Activated CD4-positive, alpha-beta T cell treated with anti-CD3 and anti-CD28 coated beads, Interleukin-2, amount 50 U/mL, for 48 hours (primary cell): ENCODE measurements at regions not wholly inside any gene's neighbourhood (a gene's known extent, or its start where the extent isn't known, plus 50 kb on each side); places are given as distances from the start of the nearest gene placed in this dataset.
A peak's percentile ranks its signal among the peaks of the same experiment; 100 is the strongest.

Experiments used
- DNase-seq, 2 experiments: peaks; one replicate each; pipeline ENCODE4 v3.0.0-alpha.2; 2020

DNA sequence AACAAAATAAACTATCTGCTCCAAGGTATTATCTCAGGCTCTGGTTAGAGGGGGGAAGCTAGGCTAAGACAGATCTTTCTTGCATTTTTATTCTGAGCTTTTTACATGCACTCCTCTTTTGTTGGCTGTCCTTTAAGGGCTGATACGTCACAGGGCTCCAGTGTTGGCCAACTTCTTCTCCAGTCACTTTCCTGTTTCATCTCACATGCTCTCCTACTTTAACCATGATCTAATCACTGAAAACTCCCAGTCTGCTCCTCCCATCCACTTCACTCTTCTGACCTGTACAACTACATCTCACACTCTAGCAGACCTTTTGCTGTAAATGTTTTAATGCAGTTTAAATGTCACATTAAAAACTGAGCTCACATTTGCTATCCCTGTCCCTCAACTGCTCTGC, 510.0 kb upstream of the KLF12 start:
- no peak for DNase-seq

DNA sequence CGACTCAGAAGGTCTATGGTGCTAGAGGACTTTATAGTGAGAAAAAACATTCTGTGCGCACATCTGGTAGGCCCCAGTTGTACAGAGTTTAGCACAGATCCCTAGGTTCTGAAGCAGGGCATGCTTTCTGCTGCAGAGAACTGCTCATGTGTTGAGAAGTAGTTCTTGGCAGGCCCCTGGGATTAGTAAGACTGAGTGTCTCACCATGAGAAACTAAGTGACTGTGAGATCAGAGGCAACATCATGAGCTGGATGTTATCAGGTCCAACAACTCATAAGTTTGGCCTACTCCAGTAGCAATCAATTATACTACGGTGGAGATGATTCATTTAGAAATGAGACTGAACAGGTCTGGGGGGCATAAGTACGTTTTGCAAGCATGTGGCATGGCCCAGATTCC, 507.4 kb upstream of the KLF12 start:
- no peak for DNase-seq

DNA sequence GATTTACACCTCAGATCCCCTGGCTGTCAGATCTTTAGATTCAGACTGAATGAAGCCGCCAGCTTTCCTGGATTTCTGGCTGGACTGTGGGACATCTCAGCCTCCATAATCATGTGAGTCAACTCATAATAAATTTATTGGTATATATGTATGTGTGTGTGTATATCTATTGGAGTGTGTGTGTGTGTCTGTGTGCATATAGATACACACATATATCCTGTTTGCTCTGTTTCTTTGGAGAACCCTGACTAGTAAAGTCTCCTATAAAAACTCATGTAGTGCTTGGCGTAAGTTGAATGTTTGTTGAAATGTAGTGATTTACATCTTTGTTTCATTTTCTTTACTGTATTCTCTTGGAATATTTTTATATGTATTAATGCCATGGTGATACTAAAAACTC, 499.5 kb upstream of the KLF12 start:
- DNase-seq: no peak

DNA sequence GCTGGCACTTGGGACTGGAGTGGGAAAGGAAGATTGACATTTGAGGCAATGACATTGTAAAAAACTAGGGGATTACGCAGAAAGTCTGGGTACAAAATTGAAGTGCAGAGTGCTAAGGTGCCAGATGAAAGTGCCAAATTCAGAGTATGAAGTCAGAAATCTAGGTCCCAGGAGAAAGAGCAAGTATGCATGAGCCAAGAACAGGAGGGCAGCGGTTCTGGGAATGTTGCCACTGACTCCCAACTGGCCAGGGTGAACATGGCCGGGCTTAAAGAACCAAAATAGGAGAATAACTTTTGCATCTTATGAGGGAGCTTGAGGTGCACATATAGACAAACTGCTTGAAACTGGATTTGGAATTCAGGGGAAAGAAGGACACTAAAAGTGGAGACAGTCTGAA, 495.8 kb upstream of the KLF12 start:
- no peak for DNase-seq

DNA sequence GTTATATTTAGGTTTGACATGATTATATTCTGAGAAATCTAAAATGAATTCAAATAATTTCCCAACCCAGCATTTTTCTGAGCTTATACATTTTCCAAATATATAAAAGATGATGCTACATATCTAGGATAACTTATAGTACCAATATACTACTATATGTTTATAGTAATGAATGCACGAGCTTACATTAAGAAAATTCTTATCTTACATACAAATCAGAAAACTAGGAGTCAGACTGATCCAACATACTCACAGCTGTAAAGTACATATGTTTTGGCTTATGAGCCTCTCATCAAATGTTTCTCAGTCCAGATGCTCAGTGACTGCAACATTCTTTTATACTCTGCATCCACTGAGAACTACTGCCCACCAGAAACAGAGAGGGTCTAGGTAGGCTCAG, 491.3 kb upstream of the KLF12 start:
- no peak for DNase-seq

DNA sequence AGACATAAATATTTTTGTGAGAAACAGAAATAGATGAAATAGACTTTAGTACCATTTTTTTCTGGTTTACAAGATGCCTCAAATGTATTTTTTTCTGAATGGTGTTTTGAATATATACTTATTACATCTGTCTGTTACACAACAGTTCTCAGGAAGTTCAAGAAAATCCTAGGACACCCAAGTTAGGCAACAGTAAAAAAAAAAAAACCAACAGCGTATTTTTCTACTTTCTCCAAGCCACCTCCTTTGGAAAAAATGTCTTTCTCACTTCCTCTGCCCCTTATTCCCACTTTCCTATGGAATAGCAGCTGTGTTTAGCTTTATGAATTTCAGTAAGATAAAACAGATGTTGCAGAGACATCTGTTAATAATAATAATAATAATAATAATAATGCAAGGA, 489.6 kb upstream of the KLF12 start:
- DNase-seq: no peak

DNA sequence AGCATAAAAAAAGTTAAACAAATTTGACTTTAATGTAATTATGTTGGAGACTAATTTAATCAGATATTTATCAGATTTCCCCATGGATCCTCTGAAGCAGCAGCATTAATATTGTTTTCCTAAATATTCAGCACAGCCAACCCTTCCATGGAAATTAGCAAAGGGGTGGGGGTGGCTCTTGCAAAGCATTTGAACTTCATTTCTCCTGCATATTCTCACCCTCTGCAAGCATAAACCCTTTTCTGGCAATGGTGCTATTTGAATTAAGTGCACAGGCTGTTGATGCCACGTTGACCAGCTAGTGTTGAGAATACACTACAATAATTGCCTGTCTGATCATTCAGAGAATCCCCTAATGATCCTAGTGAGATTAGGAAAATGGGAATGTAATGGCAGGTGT, 488.1 kb upstream of the KLF12 start:
- DNase-seq: no peak

DNA sequence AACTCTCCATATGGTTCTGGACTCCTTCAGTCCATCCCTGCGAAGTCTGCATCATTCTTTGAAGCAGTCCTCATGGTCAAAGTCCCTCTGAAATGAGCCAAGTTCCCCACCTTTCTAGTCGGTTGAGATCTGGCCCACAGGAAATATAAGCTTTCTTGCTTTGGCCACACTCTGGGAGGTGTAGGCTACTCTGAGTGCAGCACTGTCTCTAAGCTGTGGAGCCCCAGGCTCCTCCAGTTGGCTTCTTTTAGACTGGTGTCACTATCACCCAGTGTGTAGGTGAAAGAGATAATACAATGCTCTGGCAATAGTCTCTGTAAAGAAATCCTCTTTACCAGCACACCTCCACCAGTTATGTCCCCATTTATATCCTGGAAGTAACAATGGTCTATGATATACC, 486.5 kb upstream of the KLF12 start:
- DNase-seq: no peak

DNA sequence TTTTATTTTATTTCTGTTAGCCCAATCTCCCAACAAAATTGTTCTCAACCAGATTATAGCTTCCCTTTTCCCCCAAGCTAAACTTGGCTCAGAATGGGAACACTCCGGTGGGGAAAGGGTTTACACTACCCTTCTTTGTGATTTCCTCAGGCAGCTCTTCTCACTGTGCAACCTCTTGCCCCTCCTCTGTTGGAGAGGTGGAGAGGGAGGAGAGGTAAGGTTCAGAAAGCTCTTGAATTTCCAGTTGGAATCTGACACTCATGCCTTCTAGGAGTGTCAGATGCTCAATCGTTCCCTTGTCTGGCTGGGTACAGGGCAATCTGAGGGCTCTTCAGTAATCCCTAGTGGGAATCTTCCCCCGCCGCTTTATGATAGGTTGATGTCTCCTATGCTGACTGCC, 486.1 kb upstream of the KLF12 start:
- no peak for DNase-seq

DNA sequence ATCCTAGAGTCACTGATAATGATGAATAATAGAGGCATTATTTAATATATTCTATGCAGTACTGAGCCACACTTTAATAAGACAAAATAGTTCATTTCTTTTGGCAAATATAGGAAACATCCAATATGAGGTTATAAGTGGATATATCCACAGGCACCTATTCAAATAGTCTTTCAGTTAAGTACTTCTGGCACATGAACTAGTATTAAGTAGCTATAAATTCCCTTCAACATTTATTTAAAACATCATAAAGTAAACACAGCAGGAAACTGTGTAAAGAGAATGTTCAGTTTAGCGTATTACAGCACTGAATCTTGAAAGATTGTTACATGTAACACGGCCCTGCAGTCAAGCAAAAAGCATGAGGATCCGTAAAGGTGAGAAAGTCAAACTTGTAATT, 463.3 kb upstream of the KLF12 start:
- DNase-seq: no peak

DNA sequence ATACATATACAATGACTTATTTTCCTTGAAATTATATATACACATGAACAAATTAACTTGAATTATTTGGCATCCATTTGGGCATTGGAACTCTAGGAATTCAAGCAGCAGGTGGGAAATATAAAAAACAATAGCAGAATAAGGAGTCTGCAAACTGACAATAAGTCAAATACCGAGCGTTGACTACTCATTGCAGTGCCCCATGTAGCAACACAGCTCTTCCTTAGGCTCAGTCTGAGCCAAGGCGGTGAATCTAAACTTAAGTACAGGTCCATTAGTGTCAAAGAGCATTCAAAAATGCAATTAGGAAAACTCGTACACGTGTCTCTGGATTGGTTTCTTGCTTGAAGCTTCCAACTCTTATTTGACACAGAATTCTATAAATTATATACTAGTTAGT, 462.5 kb upstream of the KLF12 start:
- no peak for DNase-seq

DNA sequence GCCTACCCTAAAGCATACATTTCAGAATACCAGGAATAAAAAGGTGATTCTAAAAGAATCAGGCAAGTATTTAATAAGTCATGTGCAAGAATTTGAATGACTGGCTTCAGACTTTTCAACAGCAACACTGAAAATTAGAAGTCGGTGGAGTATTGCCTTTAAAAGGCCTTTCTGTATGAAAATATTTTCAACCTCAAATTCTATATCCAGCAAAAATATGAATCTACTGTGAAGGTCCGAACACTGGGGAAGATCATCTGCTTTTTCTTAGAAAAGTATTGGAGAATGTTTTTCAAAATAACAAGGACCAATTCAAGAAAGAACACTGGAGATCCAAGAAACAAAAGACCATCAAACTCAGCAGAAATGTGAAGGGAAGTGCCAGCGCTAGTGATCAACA, 459.5 kb upstream of the KLF12 start:
- DNase-seq: no peak

DNA sequence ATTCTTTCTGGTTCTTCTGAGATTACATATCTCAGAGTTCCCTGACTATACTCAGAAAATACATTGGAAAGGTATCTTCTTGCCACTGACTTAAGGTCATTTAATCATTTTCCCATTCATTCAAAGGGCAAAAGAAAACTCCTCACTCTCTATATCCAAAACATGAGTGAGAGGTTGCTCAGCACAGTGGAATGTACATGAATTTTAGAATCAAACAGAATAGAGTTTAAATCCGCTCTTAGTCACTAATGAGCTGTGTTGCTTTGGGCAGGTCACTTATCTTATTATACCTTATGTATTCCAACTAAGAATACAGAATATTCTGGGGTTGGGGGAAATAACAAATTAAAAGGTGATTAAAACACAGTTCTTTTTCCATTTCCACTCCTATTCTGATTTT, 452.6 kb upstream of the KLF12 start:
- no peak for DNase-seq

DNA sequence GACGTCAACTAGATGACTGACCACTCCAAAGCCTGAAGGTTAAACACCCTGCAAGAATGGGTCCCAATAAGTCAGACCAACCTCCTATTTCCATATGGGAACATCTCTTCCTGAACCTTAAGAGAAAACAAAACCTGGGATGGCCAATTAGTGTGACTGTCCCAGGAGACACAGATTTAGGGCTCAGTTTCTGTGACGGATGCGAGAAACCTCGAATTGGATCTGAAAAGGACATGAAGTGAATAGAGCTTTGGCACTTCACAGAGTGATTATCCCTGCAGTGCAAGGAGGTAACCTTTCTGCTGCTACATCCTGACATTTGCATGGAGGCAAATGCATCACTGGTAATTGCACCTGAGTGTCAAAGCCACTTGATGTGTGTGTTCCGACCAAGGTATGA, 442.2 kb upstream of the KLF12 start:
- DNase-seq: no peak

DNA sequence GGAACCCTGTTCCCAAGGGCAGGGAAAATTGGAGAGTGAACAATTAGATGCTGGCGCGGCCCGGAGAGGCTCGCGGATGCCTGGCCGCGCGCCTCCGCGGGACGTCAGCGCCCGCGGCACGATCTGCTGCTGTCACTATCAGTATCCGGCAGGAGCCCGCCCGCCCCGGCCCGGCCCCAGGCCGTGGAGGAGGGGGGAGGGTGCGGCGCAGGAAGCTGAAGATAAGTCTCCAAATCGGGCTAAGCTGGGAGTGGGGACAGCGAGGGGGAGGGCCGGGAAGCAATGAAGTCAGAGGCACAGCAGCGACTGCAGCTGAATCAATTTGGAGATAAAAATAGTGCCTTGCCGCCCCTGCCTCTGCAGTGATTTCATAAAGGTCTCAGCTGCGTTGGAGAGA, 441.5 kb upstream of the KLF12 start:
- DNase-seq: peak; percentile 46 to 62

DNA sequence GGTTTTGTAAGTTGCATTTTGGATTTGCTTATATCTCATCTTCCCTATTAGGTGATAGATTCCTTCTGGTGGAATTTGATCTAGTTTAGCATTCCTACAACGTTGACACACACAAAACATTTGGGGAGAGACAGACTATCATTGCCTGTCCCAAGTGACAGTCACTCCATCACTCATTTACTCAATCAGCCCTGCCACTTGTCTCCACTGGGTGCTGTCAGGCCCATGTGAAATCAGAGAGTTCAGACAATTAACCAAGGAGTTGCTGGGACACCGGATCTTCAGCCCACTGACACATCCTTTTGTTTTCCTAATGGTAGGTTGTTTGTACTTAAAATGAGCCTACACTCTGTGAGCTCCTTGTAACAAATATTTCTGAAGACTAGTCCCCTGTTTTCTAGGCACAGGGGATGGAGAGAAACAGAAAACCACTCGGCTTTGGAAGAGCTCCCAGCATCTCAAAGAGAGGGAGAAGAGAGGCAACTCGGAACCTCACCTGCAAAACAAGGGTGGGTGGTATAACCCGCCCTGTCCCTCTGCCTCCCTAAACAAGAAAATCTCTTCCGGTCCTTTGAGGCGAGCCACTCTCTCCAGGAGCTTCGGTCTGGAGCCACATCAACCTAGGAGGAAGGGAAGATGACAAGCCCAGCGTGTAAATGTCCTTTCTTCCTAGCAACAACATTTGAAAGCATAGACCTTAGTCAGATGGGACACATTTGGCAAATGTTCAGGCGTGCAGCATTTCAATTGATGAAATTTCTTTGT, 440.9 kb upstream of the KLF12 start:
- no peak for DNase-seq

DNA sequence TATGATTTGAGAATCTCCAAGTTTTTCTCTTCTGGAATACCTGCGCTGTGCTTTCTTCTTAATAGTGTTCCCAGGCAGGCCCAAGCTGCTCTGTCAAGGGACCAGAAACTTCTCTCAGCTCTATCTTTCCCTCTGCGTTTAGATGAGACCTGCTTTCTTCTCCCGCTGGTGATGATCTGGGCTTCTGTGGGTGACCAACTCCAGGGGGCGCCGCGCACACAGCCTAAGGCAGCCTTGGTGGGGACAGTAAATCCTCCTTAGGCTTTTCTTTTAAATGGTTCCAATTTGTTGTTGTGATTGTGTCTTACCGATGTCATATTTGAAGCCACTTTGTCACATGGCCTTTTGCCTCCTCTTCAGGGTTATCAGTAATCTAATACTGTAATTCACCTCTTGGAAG, 439.4 kb upstream of the KLF12 start:
- DNase-seq: peak; percentile 16 to 27

DNA sequence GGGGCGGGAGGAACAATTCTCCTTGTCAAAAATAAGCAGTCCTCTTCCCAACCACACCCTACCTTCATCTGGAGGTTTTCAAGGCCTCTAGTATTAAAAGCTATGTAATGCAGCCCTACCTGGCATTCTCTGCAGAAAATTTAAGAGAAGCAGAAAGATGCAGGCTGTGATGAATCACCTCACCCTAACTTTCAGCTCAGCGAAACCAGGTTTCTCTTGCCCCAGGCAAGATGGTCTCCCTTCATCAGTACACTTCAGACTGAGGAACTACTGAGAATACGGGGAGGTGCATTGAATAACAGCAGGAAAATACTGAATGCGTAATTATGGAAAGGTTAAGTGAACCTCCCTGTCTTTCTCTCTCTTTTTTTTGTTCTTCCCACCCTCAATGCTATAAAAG, 437.6 kb upstream of the KLF12 start:
- no peak for DNase-seq

DNA sequence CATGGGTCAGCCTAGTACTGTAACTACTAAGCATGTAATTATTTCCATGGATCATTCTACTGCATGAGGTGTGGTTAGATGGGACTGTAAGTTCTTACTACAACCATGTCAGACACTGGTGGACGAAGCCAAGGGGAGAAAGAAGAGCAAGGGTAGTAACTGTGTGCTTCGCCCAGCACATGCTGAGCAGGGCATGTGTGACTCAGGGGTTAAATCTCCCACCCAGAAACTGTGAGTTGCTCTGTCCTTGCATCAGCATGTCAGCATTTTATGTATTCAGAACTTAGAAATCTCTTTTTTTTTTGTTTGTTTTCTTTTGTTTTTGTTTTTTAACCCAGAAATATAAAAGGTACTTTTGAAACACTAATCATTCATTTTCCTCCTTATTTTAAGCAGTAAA, 436.6 kb upstream of the KLF12 start:
- DNase-seq: no peak

DNA sequence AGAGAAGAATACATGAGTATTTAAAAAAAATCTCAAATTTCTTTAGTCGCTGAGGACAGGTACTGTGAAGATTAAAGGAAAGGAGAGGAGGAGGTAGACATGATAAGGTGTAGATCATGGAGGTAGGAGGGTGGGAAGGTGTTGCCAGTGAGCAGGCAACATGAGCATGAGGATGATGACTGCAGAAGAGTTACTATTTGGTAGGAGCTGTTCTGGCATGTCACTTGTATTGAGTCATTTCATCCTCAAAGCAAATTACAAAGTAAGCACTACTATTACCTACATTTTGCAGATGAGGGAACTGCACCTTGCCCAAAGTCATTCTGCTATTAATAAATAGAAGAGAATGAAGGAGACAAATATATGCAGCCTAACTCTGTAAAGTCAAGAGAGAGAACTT, 435.8 kb upstream of the KLF12 start:
- DNase-seq: no peak

DNA sequence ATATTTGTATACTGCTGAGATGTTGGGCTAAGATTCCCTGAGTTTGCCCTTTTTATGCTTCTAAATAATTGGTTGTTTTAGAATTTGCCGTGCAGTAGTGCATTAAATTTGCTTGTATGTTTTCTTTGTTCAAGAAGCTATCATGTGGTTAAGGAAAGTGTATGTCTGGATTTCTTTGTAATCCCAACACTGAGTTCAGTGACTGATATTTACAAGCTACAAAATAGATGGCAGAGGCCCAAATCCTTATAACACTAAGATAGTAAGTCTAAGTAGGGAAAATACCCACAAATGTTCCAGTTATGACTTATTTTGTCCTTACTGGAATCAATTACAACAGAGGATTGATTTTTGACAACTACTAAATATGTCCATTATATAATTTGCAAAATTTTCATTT, 435.0 kb upstream of the KLF12 start:
- no peak for DNase-seq

DNA sequence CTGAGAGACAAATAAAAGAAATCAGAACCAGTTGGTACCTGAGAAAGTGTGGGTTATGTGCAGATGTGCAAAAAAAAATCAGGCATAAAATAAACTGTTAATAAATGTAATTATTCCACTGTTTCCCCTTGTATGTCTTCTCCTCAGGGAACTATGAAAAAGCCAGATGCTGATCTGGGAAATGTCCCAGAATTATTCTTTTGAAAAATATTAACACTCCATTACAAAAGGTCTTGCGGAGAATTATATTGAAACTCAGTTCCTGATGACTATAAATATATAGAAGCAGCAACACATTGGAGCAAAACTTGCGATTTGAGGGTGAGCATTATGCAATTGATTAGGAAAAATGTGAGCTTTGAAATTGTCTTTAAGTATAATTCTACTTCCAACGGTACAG, 433.3 kb upstream of the KLF12 start:
- DNase-seq: no peak

DNA sequence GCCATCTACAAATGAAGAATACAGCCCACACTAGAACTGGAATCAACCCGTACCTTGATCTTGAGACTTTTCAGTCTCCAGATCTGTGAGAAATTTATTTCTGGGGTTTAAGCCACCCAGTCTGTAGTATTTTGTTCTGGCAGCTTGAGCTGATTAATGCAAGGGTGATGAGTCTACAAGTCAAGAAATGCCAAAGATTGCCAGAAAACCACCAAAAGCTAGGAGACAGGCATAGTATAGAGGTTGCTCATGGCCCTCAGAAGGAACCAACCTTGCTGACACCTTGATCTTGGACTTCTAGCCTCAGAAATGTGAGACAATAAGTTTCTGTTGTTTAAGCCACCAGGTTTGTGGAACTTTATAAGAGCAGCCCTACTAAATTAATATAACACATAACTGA, 428.2 kb upstream of the KLF12 start:
- no peak for DNase-seq

DNA sequence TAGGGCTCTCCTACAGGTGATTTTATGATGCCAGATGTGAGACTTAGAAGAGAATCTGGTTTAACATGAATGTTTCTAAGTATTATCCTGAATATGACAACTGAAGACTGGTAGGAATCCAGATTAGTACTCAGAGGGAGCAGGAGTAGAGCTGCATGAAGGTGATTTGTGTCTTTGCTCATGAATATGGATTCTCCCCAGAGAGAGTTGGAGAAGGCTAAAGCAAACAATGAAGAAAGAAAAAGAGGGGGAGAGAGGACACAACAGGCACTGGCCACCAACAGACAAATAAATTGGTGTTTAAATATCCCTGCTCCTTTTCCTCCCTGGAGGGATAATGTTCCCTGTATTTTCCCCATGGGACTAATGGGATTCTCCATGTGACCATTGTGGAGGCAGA, 427.0 kb upstream of the KLF12 start:
- no peak for DNase-seq

DNA sequence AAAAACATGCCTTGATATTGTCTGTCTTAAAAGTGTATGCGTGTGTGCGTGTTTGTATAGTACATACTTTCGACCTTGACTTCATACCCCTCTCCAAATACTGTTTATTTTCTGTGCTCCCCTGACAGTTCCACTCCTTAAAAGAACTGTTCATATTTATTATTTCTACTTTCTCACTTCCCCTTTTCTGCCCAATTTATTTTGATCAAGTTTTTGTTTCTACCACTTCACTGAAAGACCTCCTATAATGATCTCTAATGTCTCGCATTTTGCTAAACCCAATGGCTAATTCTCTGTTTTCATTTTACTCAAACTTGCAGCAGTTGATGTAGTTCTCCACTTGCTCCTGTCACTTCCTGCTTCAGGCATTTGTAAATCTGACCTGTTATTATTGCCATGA, 426.1 kb upstream of the KLF12 start:
- DNase-seq: no peak

DNA sequence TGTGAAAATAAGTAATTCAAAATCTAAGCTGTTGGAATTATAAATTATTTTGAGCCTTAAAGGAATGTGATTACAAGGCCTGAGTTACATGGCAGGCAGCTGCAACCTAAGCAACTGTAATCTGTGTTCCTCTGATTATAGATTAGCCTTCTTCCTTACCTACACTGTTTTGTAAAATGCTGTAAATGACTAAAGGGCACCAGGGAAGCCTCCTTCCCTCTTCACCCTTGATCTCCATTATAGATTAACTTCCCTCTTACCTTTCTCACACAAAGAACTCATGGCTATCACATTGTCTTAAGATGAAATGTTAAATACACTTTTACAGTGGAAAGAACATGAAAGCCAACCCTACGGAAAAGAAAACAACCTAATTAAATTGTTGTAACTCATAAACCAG, 423.7 kb upstream of the KLF12 start:
- no peak for DNase-seq
